ENCODE measurements at regions not wholly inside any gene's neighbourhood (a gene's known extent, or its start where the extent isn't known, plus 50 kb on each side); places are given as distances from the start of the nearest gene placed in this dataset.

DNA sequence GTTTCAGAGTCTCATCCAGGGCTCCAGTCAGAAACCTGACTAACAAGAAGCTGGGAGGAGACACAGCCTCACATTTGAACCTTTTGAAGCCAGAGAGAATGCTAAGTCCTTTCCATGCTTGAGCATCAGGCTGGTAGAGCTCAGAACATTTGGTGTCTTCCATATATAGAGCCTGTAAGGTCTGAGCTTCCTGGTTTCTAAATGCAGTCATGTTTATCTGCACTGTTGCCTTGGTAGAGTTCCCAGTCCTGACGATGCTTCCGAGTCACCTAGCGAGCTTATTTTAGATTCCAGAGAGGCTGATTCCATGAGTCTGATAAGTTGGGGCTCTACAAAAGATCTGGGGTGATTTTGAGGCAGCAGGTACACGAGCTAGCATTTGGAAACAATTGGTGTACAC is 68.4 kb upstream of the SORL1 start:
- Mint-ChIP-seq H3K4me1 (peaks cover 15% of the 10 kb centered on the region), H3K27ac (no peak overlapping the region), H3K27me3 (no peaks in the 10 kb centered on the region), H3K4me3 (no peak overlapping the region), H3K9me3 (no peaks in the 10 kb centered on the region)
- ATAC-seq = no peak
- DNase-seq = no peak

DNA sequence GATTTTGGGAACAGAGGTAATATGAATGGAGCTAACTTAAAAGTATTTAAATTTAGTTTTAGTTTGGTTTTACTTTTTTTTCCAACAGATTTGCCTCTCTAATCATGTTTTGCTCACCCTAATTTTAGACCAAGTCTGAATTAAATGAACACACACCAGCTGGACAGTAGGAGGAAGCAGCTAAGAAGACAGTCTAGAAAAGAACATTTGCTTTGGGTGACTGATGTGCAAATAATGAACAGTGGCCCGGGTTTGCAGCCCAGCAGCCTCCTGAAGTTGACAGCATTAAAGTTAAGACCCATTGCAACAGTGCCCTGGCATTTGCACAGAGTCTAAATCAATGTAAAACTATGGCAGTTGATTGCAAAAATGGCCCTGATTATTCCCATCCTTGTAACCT is 66.4 kb upstream of the SORL1 start:
- no peaks in the 10 kb centered on the region for H3K27me3 Mint-ChIP-seq
- H3K9me3 Mint-ChIP-seq = no peaks in the 10 kb centered on the region
- H3K4me3 Mint-ChIP-seq = no peak overlapping the region
- no peak overlapping the region for H3K27ac Mint-ChIP-seq
- DNase-seq (no peak), ATAC-seq (no peak)
- no peaks in the 10 kb centered on the region for H3K4me1 Mint-ChIP-seq

All from stimulated activated naive CD8-positive, alpha-beta T cell treated with anti-CD3 and anti-CD28 coated beads, Interleukin-15, amount 100 ng/mL, for 72 hours (primary cell).